ENCODE measurements at regions not wholly inside any gene's neighbourhood (a gene's known extent, or its start where the extent isn't known, plus 50 kb on each side); places are given as distances from the start of the nearest gene placed in this dataset.

- Histone ChIP-seq H3K4me1 (ENCODE audit: control insufficient read depth in 1 of 2, insufficient read depth in 2 of 2, low read depth in 1 of 2, low read length in 1 of 2) (peaks cover 0 to 41% of the 10 kb centered on the region in 2 experiments; a peak in 2 of 4 replicates), H3K9me2 (no peaks in the 10 kb centered on the region), H3K79me2 (ENCODE audit: insufficient read depth) (no peaks in the 10 kb centered on the region), H4K20me1 (ENCODE audit: insufficient read depth) (no peaks in the 10 kb centered on the region), H3K4me3 (ENCODE audit: low read depth in 2 of 2, low read length in 1 of 2) (no peak overlapping the region), H3K9me3 (no peaks in the 10 kb centered on the region), H3K27ac (ENCODE audit: low read depth in 2 of 2, low read length in 1 of 2) (peak overlapping the region in 1 of 2 experiments; percentile 99; a peak in 2 of 4 replicates), H3F3A (replicated peaks; ENCODE audit: insufficient read depth) (no peaks in the 10 kb centered on the region), H3K4me2 (no peak overlapping the region), H3K9ac (no peak overlapping the region), H2AFZ (ENCODE audit: low read depth) (no peak overlapping the region), H3K27me3 (ENCODE audit: insufficient read depth) (no peaks in the 10 kb centered on the region), H3K36me3 (replicated peaks in 1 of 2; ENCODE audit: control insufficient read depth in 1 of 2, insufficient read depth in 2 of 2, low read length in 1 of 2) (no peaks in the 10 kb centered on the region)
- 38% methylated on average over 1 of the region's 1 CpG for WGBS (ENCODE audit: low lambda C conversion rate)
- POLR2A ChIA-PET = interaction anchor here (1.5 kb wide), 1 partner anchor 151 kb away, joined by 5 read pairs; no protein-coding TSS in a partner anchor
- no peak for TF ChIP-seq RFX5 (IDR thresholded peaks at IDR 0.05; ENCODE audit: low read length)
- TF ChIP-seq RXRA (IDR thresholded peaks at IDR 0.05; ENCODE audit: borderline replicate concordance, low read depth) = no peak
- TF ChIP-seq CTCF (IDR thresholded peaks at IDR 0.05) = no peak
- TF ChIP-seq EP300 (IDR thresholded peaks at IDR 0.05; ENCODE audit: borderline replicate concordance in 1 of 2, low read depth in 1 of 2, low read length in 1 of 2) = no peak
- TF ChIP-seq POLR2AphosphoS5 (IDR thresholded peaks at IDR 0.05; ENCODE audit: low read depth, low read length) = no peak
- no peak for TF ChIP-seq JUND (IDR thresholded peaks at IDR 0.05)
- TF ChIP-seq FOXM1 (IDR thresholded peaks at IDR 0.05; ENCODE audit: low read depth) = no peak
- TF ChIP-seq USF1 (IDR thresholded peaks at IDR 0.05; ENCODE audit: borderline replicate concordance, low read depth) = no peak
- TF ChIP-seq MXI1 (IDR thresholded peaks at IDR 0.05; ENCODE audit: low read depth, low read length) = no peak
- TF ChIP-seq SMC3 (IDR thresholded peaks at IDR 0.05; ENCODE audit: low read depth, low read length) = no peak
- TF ChIP-seq MAX (IDR thresholded peaks at IDR 0.05; ENCODE audit: low read depth) = no peak
- no peak for TF ChIP-seq NFIC (IDR thresholded peaks at IDR 0.05; ENCODE audit: borderline replicate concordance)
- TF ChIP-seq YY1 (IDR thresholded peaks at IDR 0.05; ENCODE audit: low read depth) = no peak
- no peak for TF ChIP-seq ZBTB33 (IDR thresholded peaks at IDR 0.05; ENCODE audit: borderline replicate concordance, low read depth)
- no peak for TF ChIP-seq TAF1 (IDR thresholded peaks at IDR 0.05; ENCODE audit: borderline replicate concordance, low read depth, low read length)
- TF ChIP-seq RAD21 (IDR thresholded peaks at IDR 0.05; ENCODE audit: low read length) = no peak
- no peak for TF ChIP-seq SIN3A (IDR thresholded peaks at IDR 0.05; ENCODE audit: borderline replicate concordance, low read depth, low read length)
- CTCF ChIA-PET = interaction anchor here (1.2 to 3.9 kb wide), 3 partner anchors 8 to 143 kb away, joined by 3 to 16 read pairs (median 4); no protein-coding TSS in a partner anchor
- no peak for DNase-seq
Measured at GRCh38 chr1:50264590-50264989, 155.9 kb downstream of the ELAVL4 start.
